Calu3 (cell line): ENCODE measurements at regions not wholly inside any gene's neighbourhood (a gene's known extent, or its start where the extent isn't known, plus 50 kb on each side); places are given as distances from the start of the nearest gene placed in this dataset.

Experiments
- BruUV-seq: library from RNA; stranded (reverse); fragments of 400-500 nt; replicated peaks from 2 replicates; lab custom pipeline; 2021; lab: Mats Ljungman, UMichigan
- CTCF ChIA-PET: fragments of 300-600 bp; sonication (Branson Sonifier 250); formaldehyde crosslinking; loops from one replicate; lab custom pipeline; 2022; ENCODE audit warnings: antibody characterized with exemption; lab: Charles Lee
- DNase-seq: peaks from one replicate; pipeline ENCODE4 v3.0.0; 2022
- H3K27ac Mint-ChIP-seq: one replicate; pipeline ENCODE4 v1.8.0; 2022; ENCODE audit warnings: mixed read lengths; ENCODE audit not compliant: unreplicated experiment
- H3K27me3 Mint-ChIP-seq: one replicate; pipeline ENCODE4 v1.8.0; 2022; ENCODE audit warnings: mixed read lengths; ENCODE audit not compliant: unreplicated experiment
- H3K36me3 Mint-ChIP-seq: one replicate; pipeline ENCODE4 v1.8.0; 2022; ENCODE audit warnings: mild to moderate bottlenecking, moderate library complexity, mixed read lengths; ENCODE audit not compliant: insufficient read depth, unreplicated experiment
- H3K4me1 Mint-ChIP-seq: one replicate; pipeline ENCODE4 v1.8.0; 2022; ENCODE audit warnings: mild to moderate bottlenecking, low read depth, mixed read lengths; ENCODE audit not compliant: unreplicated experiment
- H3K4me3 Mint-ChIP-seq: one replicate; pipeline ENCODE4 v1.8.0; 2022; ENCODE audit warnings: mild to moderate bottlenecking, low read depth, moderate library complexity, mixed read lengths; ENCODE audit not compliant: unreplicated experiment
- H3K9me3 Mint-ChIP-seq: one replicate; pipeline ENCODE4 v1.8.0; 2022; ENCODE audit warnings: low read depth, mixed read lengths; ENCODE audit not compliant: unreplicated experiment
- intact Hi-C: fragments of 100-400 bp; cut with micrococcal nuclease; formaldehyde crosslinking; loops from one replicate; pipeline ENCODE4 v1.10.0; 2022; ENCODE audit not compliant: unreplicated experiment
- TF ChIP-seq, protein P1 (sequence below): fragments of 200-600 bp; IDR thresholded peaks from one replicate; pipeline ENCODE4 v1.8.0; 2022; ENCODE audit warnings: antibody characterized with exemption; ENCODE audit not compliant: unreplicated experiment

DNA sequence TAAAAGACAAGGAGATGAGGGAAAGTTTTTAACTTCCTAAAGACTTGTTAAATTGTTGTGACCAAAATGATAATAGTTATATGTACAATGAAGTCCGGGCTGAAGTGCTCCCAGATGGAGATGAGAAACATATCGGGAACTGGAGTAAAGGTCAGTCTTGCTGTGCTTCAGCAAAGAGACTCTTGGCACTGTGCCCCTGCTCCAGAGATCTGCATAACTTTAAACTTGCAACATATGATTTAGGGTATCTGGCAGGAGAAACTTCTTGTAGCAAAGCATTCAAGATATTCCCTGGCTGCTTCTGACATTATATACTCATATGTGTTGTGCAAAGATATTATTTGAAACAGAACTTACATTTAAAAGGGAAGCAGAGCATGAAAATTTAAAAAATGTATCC, 786.6 kb upstream of the SLITRK6 start:
- CTCF ChIA-PET, result no interaction called here
- H3K4me1 Mint-ChIP-seq, result no peaks in the 10 kb centered on the region
- H3K36me3 Mint-ChIP-seq, result no peaks in the 10 kb centered on the region
- H3K27ac Mint-ChIP-seq, result no peak overlapping the region
- no peaks in the 10 kb centered on the region for H3K27me3 Mint-ChIP-seq
- no peak overlapping the region for H3K4me3 Mint-ChIP-seq
- TF ChIP-seq, protein P1, sequence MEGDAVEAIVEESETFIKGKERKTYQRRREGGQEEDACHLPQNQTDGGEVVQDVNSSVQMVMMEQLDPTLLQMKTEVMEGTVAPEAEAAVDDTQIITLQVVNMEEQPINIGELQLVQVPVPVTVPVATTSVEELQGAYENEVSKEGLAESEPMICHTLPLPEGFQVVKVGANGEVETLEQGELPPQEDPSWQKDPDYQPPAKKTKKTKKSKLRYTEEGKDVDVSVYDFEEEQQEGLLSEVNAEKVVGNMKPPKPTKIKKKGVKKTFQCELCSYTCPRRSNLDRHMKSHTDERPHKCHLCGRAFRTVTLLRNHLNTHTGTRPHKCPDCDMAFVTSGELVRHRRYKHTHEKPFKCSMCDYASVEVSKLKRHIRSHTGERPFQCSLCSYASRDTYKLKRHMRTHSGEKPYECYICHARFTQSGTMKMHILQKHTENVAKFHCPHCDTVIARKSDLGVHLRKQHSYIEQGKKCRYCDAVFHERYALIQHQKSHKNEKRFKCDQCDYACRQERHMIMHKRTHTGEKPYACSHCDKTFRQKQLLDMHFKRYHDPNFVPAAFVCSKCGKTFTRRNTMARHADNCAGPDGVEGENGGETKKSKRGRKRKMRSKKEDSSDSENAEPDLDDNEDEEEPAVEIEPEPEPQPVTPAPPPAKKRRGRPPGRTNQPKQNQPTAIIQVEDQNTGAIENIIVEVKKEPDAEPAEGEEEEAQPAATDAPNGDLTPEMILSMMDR, result no peak
- intact Hi-C loops, result no loop called here
- H3K9me3 Mint-ChIP-seq, result peaks cover 3% of the 10 kb centered on the region
- BruUV-seq, result no TSS peak
- no peak for DNase-seq

DNA sequence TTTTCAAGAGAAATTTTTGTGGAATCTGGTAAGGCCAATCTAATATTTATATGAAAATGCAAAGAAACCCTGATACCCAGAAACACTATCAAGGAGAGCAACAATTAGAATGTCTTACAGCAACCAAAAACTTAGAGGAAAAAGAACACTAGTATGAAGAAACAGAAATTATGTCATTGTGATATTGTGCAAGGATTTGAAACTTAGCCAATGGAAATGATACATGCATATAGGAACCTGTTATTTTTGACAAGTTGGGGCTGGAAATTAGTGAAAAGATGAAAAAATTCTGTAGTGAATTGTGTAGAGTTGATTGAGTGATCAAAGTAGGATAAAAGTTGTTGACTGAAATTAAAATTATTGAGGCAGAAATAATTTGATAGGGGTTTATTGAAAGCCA, 792.6 kb upstream of the SLITRK6 start:
- CTCF ChIA-PET, result no interaction called here
- TF ChIP-seq, protein P1, result no peak
- intact Hi-C loops, result no loop called here
- no TSS peak for BruUV-seq
- Mint-ChIP-seq H3K4me1 (no peaks in the 10 kb centered on the region), H3K4me3 (no peak overlapping the region), H3K36me3 (no peaks in the 10 kb centered on the region), H3K27me3 (no peaks in the 10 kb centered on the region), H3K9me3 (peaks cover 3% of the 10 kb centered on the region), H3K27ac (no peak overlapping the region)
- DNase-seq, result no peak

DNA sequence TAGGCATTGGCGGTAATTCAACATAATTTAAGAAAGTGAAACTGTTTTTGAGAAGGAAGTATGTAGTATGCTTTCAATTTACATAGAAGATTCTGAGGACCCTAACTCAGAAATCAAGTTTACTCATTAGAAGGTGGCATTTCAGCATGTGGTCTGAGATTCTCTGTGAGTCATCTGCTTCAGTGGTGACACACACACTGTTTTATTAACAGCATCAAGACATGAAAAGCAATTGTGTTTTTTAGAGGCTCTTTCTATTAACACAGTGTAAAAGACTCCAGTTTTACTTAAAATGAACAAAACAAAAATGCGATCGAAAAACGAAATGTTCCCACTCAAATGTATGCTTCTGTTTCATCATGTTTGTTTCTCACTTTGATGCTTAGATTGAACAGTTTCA, 802.1 kb upstream of the SLITRK6 start:
- Mint-ChIP-seq H3K9me3 (no peaks in the 10 kb centered on the region), H3K27me3 (no peaks in the 10 kb centered on the region), H3K4me3 (no peak overlapping the region), H3K27ac (no peak overlapping the region), H3K4me1 (no peaks in the 10 kb centered on the region), H3K36me3 (no peaks in the 10 kb centered on the region)
- intact Hi-C loops, result no loop called here
- CTCF ChIA-PET, result interaction anchor here (0.6 kb wide), 1 partner anchor 64 kb away, joined by 3 read pairs; no protein-coding TSS in a partner anchor
- no TSS peak for BruUV-seq
- DNase-seq, result no peak
- TF ChIP-seq, protein P1, result no peak

DNA sequence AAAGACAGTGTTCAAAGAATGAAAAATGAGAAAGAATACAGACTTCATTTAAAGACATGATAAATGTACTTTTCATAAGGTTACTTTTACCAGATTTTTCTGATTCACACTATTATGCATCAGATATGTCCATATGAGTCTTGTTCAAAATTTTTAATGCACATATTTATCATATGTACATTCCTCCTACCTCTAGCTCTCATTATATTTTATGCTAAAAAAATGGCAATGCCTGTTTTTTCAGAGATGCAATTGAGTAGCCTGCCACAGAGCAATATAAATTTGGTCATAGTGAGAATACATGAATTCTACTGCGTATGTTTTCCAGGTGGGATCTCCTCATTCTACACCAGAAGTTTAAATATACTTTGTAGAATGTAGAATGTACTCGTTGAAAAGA, 807.0 kb upstream of the SLITRK6 start:
- no TSS peak for BruUV-seq
- no peak overlapping the region for H3K27ac Mint-ChIP-seq
- H3K36me3 Mint-ChIP-seq, result no peaks in the 10 kb centered on the region
- H3K9me3 Mint-ChIP-seq, result no peaks in the 10 kb centered on the region
- TF ChIP-seq, protein P1, result no peak
- no peaks in the 10 kb centered on the region for H3K27me3 Mint-ChIP-seq
- CTCF ChIA-PET, result no interaction called here
- H3K4me1 Mint-ChIP-seq, result no peaks in the 10 kb centered on the region
- no peak for DNase-seq
- no peak overlapping the region for H3K4me3 Mint-ChIP-seq
- intact Hi-C loops, result no loop called here
